Calu3 (cell line): ENCODE measurements at regions not wholly inside any gene's neighbourhood (a gene's known extent, or its start where the extent isn't known, plus 50 kb on each side); places are given as distances from the start of the nearest gene placed in this dataset.
"Not testable (repeated sequence)": the region's sequence is repeated elsewhere in the genome, so short reads cannot be mapped to it uniquely, and the experiment has no call there.

Experiments used
- BruUV-seq: library from RNA; stranded (reverse); fragments of 400-500 nt; replicated peaks from 2 replicates; lab custom pipeline; 2021; lab: Mats Ljungman, UMichigan
- CTCF ChIA-PET: fragments of 300-600 bp; sonication (Branson Sonifier 250); formaldehyde crosslinking; loops from one replicate; lab custom pipeline; 2022; ENCODE audit warnings: antibody characterized with exemption; lab: Charles Lee
- DNase-seq: peaks from one replicate; pipeline ENCODE4 v3.0.0; 2022
- H3K27ac Mint-ChIP-seq: one replicate; pipeline ENCODE4 v1.8.0; 2022; ENCODE audit warnings: mixed read lengths; ENCODE audit not compliant: unreplicated experiment
- H3K27me3 Mint-ChIP-seq: one replicate; pipeline ENCODE4 v1.8.0; 2022; ENCODE audit warnings: mixed read lengths; ENCODE audit not compliant: unreplicated experiment
- H3K36me3 Mint-ChIP-seq: one replicate; pipeline ENCODE4 v1.8.0; 2022; ENCODE audit warnings: mild to moderate bottlenecking, moderate library complexity, mixed read lengths; ENCODE audit not compliant: insufficient read depth, unreplicated experiment
- H3K4me1 Mint-ChIP-seq: one replicate; pipeline ENCODE4 v1.8.0; 2022; ENCODE audit warnings: mild to moderate bottlenecking, low read depth, mixed read lengths; ENCODE audit not compliant: unreplicated experiment
- H3K4me3 Mint-ChIP-seq: one replicate; pipeline ENCODE4 v1.8.0; 2022; ENCODE audit warnings: mild to moderate bottlenecking, low read depth, moderate library complexity, mixed read lengths; ENCODE audit not compliant: unreplicated experiment
- H3K9me3 Mint-ChIP-seq: one replicate; pipeline ENCODE4 v1.8.0; 2022; ENCODE audit warnings: low read depth, mixed read lengths; ENCODE audit not compliant: unreplicated experiment
- intact Hi-C: fragments of 100-400 bp; cut with micrococcal nuclease; formaldehyde crosslinking; loops from one replicate; pipeline ENCODE4 v1.10.0; 2022; ENCODE audit not compliant: unreplicated experiment
- TF ChIP-seq, protein P1 (sequence below): fragments of 200-600 bp; IDR thresholded peaks from one replicate; pipeline ENCODE4 v1.8.0; 2022; ENCODE audit warnings: antibody characterized with exemption; ENCODE audit not compliant: unreplicated experiment

DNA sequence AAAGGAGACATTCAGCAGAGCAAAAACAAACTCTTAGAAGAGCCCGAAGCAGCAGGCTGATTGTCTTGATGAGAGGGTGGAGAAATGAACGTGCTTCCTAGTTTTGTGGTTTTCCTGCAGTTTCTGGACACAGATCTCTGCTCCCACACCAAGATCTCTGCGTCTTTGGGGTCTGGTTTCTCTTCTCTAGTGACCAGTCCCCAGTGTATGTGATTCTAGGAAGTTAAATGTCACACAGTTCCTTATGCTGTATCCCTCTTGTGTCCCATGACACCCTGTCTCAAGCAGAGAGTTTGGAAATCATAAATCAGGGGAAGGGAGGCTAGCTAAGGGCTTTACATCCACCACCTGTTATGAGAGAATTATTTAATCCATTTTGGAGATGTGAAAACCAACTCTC is 55.4 kb upstream of the KLF14 start:
- H3K36me3 Mint-ChIP-seq = no peaks in the 10 kb centered on the region
- DNase-seq = no peak
- peaks cover 11% of the 10 kb centered on the region for H3K27me3 Mint-ChIP-seq
- intact Hi-C loops = no loop called here
- CTCF ChIA-PET = no interaction called here
- no peak overlapping the region for H3K27ac Mint-ChIP-seq
- peaks cover 5% of the 10 kb centered on the region for H3K4me1 Mint-ChIP-seq
- H3K9me3 Mint-ChIP-seq = no peaks in the 10 kb centered on the region
- TF ChIP-seq, protein P1, sequence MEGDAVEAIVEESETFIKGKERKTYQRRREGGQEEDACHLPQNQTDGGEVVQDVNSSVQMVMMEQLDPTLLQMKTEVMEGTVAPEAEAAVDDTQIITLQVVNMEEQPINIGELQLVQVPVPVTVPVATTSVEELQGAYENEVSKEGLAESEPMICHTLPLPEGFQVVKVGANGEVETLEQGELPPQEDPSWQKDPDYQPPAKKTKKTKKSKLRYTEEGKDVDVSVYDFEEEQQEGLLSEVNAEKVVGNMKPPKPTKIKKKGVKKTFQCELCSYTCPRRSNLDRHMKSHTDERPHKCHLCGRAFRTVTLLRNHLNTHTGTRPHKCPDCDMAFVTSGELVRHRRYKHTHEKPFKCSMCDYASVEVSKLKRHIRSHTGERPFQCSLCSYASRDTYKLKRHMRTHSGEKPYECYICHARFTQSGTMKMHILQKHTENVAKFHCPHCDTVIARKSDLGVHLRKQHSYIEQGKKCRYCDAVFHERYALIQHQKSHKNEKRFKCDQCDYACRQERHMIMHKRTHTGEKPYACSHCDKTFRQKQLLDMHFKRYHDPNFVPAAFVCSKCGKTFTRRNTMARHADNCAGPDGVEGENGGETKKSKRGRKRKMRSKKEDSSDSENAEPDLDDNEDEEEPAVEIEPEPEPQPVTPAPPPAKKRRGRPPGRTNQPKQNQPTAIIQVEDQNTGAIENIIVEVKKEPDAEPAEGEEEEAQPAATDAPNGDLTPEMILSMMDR = no peak
- BruUV-seq = no TSS peak
- no peak overlapping the region for H3K4me3 Mint-ChIP-seq

DNA sequence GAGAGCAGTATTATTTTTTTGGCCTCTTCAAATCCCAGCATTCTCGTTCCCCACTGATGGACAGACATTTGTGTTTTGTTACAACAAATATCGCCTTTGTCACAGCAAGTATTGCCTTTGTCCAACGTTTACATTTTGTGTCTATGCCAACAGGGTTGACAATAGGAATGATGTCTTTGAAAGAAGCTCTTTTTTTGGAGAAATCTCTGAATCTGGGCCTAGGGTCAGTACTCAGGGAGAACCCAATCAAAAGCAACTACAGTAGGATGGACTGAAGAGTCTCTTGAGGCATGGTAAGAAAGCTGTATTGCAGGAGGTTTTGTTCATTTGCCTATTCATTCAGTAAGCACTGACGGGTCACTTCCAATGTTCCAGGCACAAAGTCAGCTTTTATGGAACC is 57.7 kb upstream of the KLF14 start:
- TF ChIP-seq, protein P1 = no peak
- Mint-ChIP-seq H3K4me3 (no peak overlapping the region), H3K27ac (no peak overlapping the region), H3K9me3 (no peaks in the 10 kb centered on the region), H3K36me3 (no peaks in the 10 kb centered on the region), H3K27me3 (peaks cover 16% of the 10 kb centered on the region), H3K4me1 (peaks cover 9% of the 10 kb centered on the region)
- intact Hi-C loops = no loop called here
- no peak for DNase-seq
- CTCF ChIA-PET = no interaction called here
- BruUV-seq = no TSS peak

DNA sequence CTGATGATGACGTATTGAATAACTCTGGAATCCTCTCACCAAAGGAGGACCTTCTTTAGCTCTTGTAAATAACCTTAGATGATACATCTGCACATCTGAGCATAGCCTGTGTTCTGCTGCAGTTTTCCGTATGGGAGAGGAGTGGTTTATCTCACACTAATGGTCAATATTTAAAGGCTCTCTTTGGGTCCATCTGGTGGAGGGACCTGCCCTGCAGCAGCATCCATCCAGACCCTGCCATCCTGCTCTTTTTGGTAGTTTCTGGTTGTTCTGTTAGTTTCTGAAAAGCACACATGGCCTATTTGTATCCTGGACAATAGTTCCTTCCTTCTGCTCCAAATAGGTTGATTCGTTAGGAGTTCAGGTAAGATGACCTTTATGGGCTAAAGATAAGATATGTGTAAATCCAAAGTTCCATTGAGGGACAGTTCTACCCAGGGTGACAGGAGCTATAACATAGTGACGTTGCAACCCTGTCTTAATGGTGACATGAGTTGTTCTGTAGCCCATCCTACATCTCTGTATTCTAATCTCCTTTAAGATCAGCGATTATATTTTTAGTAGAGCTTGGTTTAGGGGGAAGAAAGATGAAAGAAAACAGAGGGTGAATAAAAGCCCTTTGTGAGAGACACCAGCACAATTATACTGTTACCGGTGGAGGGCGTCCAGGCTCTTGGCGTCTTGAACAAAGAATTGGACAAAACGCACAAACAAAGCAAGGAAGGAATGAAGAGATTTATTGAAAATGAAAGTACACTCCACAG is 60.0 kb upstream of the KLF14 start:
- H3K4me3 Mint-ChIP-seq = peak overlapping the region; percentile 29
- H3K4me1 Mint-ChIP-seq = peaks cover 9% of the 10 kb centered on the region
- peaks cover 3% of the 10 kb centered on the region for H3K9me3 Mint-ChIP-seq
- BruUV-seq = no TSS peak
- TF ChIP-seq, protein P1 = no peak
- peaks cover 33% of the 10 kb centered on the region for H3K27me3 Mint-ChIP-seq
- peak overlapping the region; percentile 17 for H3K27ac Mint-ChIP-seq
- peak; percentile 24 for DNase-seq
- H3K36me3 Mint-ChIP-seq = no peaks in the 10 kb centered on the region
- intact Hi-C loops = no loop called here
- CTCF ChIA-PET = interaction anchor here (0.6 kb wide), 1 partner anchor 36 kb away, joined by 8 read pairs; no protein-coding TSS in a partner anchor

DNA sequence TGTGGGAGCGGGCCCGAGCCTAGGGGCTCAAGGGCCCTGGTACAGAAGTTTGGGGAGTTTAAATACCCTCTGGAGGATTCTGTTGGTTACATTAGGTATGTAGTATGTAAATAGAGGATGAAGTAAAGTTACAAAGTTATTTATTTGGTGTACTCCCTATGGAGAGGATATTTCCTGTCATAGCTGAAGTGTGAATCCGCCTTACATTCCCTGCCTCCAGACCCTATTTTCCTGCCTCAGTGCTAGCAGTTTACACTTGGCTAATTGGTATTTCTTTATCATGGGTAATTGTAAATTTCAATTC is 60.6 kb upstream of the KLF14 start:
- peak overlapping the region; percentile 29 for H3K4me3 Mint-ChIP-seq
- intact Hi-C loops = no loop called here
- no peak for DNase-seq
- H3K36me3 Mint-ChIP-seq = no peaks in the 10 kb centered on the region
- no TSS peak for BruUV-seq
- CTCF ChIA-PET = interaction anchor here (0.6 kb wide), 1 partner anchor 37 kb away, joined by 8 read pairs; no protein-coding TSS in a partner anchor
- H3K9me3 Mint-ChIP-seq = peaks cover 5% of the 10 kb centered on the region
- peaks cover 39% of the 10 kb centered on the region for H3K27me3 Mint-ChIP-seq
- peak overlapping the region; percentile 17 for H3K27ac Mint-ChIP-seq
- TF ChIP-seq, protein P1 = no peak
- H3K4me1 Mint-ChIP-seq = peaks cover 9% of the 10 kb centered on the region

DNA sequence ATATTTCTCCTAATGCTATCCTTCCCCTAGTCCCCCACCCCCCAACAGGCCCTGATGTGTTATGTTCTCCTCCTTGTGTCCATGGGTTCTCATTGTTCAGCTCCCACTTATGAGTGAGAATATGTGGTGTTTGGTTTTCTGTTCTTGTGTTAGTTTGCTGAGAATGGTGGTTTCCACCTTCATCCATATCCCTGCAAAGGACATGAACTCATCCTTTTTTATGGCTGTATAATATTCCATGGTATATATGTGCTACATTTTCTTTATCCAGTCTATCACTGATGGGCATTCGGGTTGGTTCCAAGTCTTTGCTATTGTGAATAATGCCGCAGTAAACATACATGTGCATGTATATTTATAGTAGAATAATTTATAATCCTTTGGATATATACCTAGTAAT is 62.4 kb upstream of the KLF14 start:
- H3K9me3 Mint-ChIP-seq, CTCF ChIA-PET, intact Hi-C loops, H3K4me3 Mint-ChIP-seq, DNase-seq, H3K36me3 Mint-ChIP-seq, H3K4me1 Mint-ChIP-seq, H3K27ac Mint-ChIP-seq, BruUV-seq: not testable (repeated sequence)
- peaks cover 57% of the 10 kb centered on the region for H3K27me3 Mint-ChIP-seq
